ENCODE measurements at regions not wholly inside any gene's neighbourhood (a gene's known extent, or its start where the extent isn't known, plus 50 kb on each side); places are given as distances from the start of the nearest gene placed in this dataset.

GRCh38 chr14:26835979-26836570 is 238.2 kb upstream of the NOVA1 start:
- Histone ChIP-seq H4K5ac (ENCODE audit: low read depth, low read length) (no peak overlapping the region), H3K9ac (ENCODE audit: low read depth, low read length) (no peak overlapping the region), H3K27ac (ENCODE audit: insufficient read depth, low read length) (no peak overlapping the region), H2BK20ac (ENCODE audit: low read depth, low read length) (no peak overlapping the region), H3K14ac (replicated peaks; ENCODE audit: low read depth, low read length) (no peak overlapping the region), H3K4me2 (ENCODE audit: low read depth, low read length) (no peak overlapping the region), H2BK5ac (ENCODE audit: low read depth, low read length, poor library complexity, severe bottlenecking) (no peak overlapping the region), H3K9me3 (ENCODE audit: control insufficient read depth, insufficient read depth, low read length) (peaks cover 4% of the 10 kb centered on the region), H2BK120ac (ENCODE audit: low read depth, low read length) (no peak overlapping the region), H3K23ac (ENCODE audit: low read depth, low read length) (no peak overlapping the region), H4K20me1 (ENCODE audit: insufficient read depth, low read length) (no peaks in the 10 kb centered on the region), H2AK5ac (ENCODE audit: low read depth, low read length) (no peak overlapping the region), H3K4ac (ENCODE audit: low read depth, low read length) (no peak overlapping the region), H3K4me1 (ENCODE audit: control insufficient read depth, insufficient read depth, low read length) (no peaks in the 10 kb centered on the region), H3K36me3 (ENCODE audit: control insufficient read depth, insufficient read depth, low read length) (no peaks in the 10 kb centered on the region), H2AK9ac (replicated peaks; ENCODE audit: low read depth, low read length, poor library complexity) (no peak overlapping the region), H3K56ac (ENCODE audit: extremely low read depth, insufficient read depth, low read length) (no peak overlapping the region), H3K4me3 (ENCODE audit: insufficient read depth, low read depth, low read length) (no peak overlapping the region), H3K27me3 (ENCODE audit: control insufficient read depth, insufficient read depth, low read length) (no peaks in the 10 kb centered on the region), H4K8ac (ENCODE audit: low read depth in 2 of 2, low read length in 2 of 2) (no peak overlapping the region), H3K9me1 (ENCODE audit: insufficient read depth, low read length) (no peaks in the 10 kb centered on the region), H2BK15ac (ENCODE audit: low read depth, low read length) (no peak overlapping the region), H3K79me1 (ENCODE audit: low read depth in 1 of 2, low read length in 2 of 2) (no peaks in the 10 kb centered on the region), H3K18ac (ENCODE audit: low read depth, low read length) (no peak overlapping the region), H2AFZ (replicated peaks; ENCODE audit: low read length, poor library complexity) (no peak overlapping the region), H4K91ac (ENCODE audit: insufficient read depth, low read depth, low read length) (no peak overlapping the region)
- in situ Hi-C loops (cut with MboI; ENCODE audit: low sequenced_read_pairs): no loop called here
- intact Hi-C loops (cut with micrococcal nuclease): no loop called here
- dilution Hi-C loops (cut with HindIII; ENCODE audit: low sequenced_read_pairs, unreplicated experiment): no loop called here
- BruUV-seq (replicated peaks): no TSS peak
- WGBS, 2 experiments (ENCODE audit: extremely low coverage in 2 of 2, insufficient read length in 1 of 2): no CpG with 5 or more reads among the region's 4 CpGs
- no peak for TF ChIP-seq POLR2A (IDR thresholded peaks at IDR 0.05; ENCODE audit: low read depth, low read length)
- ChIA-PET POLR2A (ENCODE audit: unreplicated experiment) (no interaction called here), CTCF (no interaction called here)
- no peak for ATAC-seq (ENCODE audit: low read depth)
- DNase-seq: no peak

Data from IMR-90 (cell line).